K562 (cell line): ENCODE measurements at regions not wholly inside any gene's neighbourhood (a gene's known extent, or its start where the extent isn't known, plus 50 kb on each side); places are given as distances from the start of the nearest gene placed in this dataset.

Experiments
- ATAC-seq: fragments of 200-7000 bp; cut with Tn5 transposase; 3 replicates; pipeline ENCODE4 v1.9.1; 2020; ENCODE audit warnings: moderate library complexity
- BruUV-seq: library from RNA; stranded (reverse); fragments of 400-500 nt; replicated peaks from 2 replicates; lab custom pipeline; 2021; lab: Mats Ljungman, UMichigan
- CTCF ChIA-PET: fragments of 300-600 bp; formaldehyde crosslinking; extraction: SDS; loops from one replicate; lab custom pipeline; 2021; ENCODE audit warnings: low intra/inter-chr PET ratio; lab: Yijun Ruan, JAX
- POLR2A ChIA-PET: fragments of 300-600, 350-650 bp; sonication (Branson Sonifier 250); formaldehyde crosslinking; extraction: SDS; loops from one replicate; lab custom pipeline; 2021; ENCODE audit warnings: antibody characterized with exemption, inconsistent platforms; lab: Yijun Ruan, JAX
- DNase-seq, 4 experiments: peaks; one replicate each; pipeline versions ENCODE4 v3.0.0 to v3.0.0-alpha.2; 2011 to 2018; ENCODE audit warnings: low spot score in 3 of 4, mixed read lengths in 3 of 4; ENCODE audit errors: extremely low read depth in 1 of 4
- FAIRE-seq: peaks from 2 replicates; lab custom pipeline; 2011; peaks lifted over from hg19 to GRCh38; lab: Jason Lieb, UNC
- H2AFZ ChIP-seq: 2 replicates; pipeline ENCODE4 v1.6.0; 2011; ENCODE audit warnings: low read depth, low read length, control low read depth, inconsistent platforms
- H3K27ac ChIP-seq: fragments of 200-600 bp; 3 replicates; pipeline ENCODE4 v1.8.0; 2011; ENCODE audit warnings: low read depth, mild to moderate bottlenecking, control low read depth, inconsistent platforms, low read length, moderate library complexity, mixed read lengths; ENCODE audit errors: extremely low read depth
- H3K27me3 ChIP-seq, 2 experiments: fragments of 300-600 bp in 1 of 2; 2 replicates in 1 of 2; 3 replicates in 1 of 2; pipeline versions ENCODE4 v1.6.0 to v1.8.0; 2011; ENCODE audit warnings: inconsistent platforms in 2 of 2, low read length in 2 of 2, mild to moderate bottlenecking in 1 of 2, mixed read lengths in 1 of 2, moderate library complexity in 1 of 2; ENCODE audit not compliant: control insufficient read depth in 2 of 2, insufficient read depth in 2 of 2
- H3K36me3 ChIP-seq: fragments of 300-600 bp; 3 replicates; pipeline ENCODE4 v1.8.0; 2011; ENCODE audit warnings: mild to moderate bottlenecking, low read length, inconsistent platforms; ENCODE audit not compliant: control insufficient read depth, insufficient read depth
- H3K4me1 ChIP-seq, 2 experiments: fragments of 200-600 bp in 1 of 2; replicated peaks in 1 of 2; 2 replicates in 1 of 2; 3 replicates in 1 of 2; pipeline versions ENCODE4 v1.5.1 to v1.8.0; 2011; ENCODE audit warnings: inconsistent platforms in 2 of 2, low read length in 2 of 2, mild to moderate bottlenecking in 1 of 2, mixed read lengths in 1 of 2, moderate library complexity in 1 of 2; ENCODE audit not compliant: control insufficient read depth in 2 of 2, insufficient read depth in 2 of 2
- H3K4me2 ChIP-seq: 2 replicates; pipeline ENCODE4 v1.6.1; 2011; ENCODE audit warnings: low read length, control low read depth, inconsistent platforms, mixed read lengths; ENCODE audit not compliant: insufficient read depth
- H3K4me3 ChIP-seq: fragments of 200-600 bp; sonication (generic), shearing (Covaris generic); 2 replicates; pipeline ENCODE4 v1.5.1; 2016; ENCODE audit warnings: control low read depth, inconsistent platforms
- H3K79me2 ChIP-seq: fragments of 200-600 bp; 3 replicates; pipeline ENCODE4 v1.8.0; 2011; ENCODE audit warnings: low read length, inconsistent platforms; ENCODE audit not compliant: control insufficient read depth, insufficient read depth
- H3K9ac ChIP-seq, 2 experiments: 2 replicates each; pipeline versions ENCODE4 v1.6.0 to v1.6.1; 2011; ENCODE audit warnings: low read depth in 2 of 2, low read length in 2 of 2, control low read depth in 1 of 2, inconsistent platforms in 1 of 2, mild to moderate bottlenecking in 1 of 2, mixed read lengths in 1 of 2; ENCODE audit not compliant: insufficient read depth in 1 of 2
- H3K9me1 ChIP-seq: one replicate; pipeline ENCODE4 v1.6.0; 2011; ENCODE audit warnings: inconsistent platforms, mild to moderate bottlenecking, low read length, moderate library complexity; ENCODE audit not compliant: control insufficient read depth, insufficient read depth
- H3K9me3 ChIP-seq: replicated peaks from 2 replicates; pipeline ENCODE4 v1.5.1; 2011; ENCODE audit warnings: low read depth, low read length, inconsistent platforms; ENCODE audit not compliant: control insufficient read depth, insufficient read depth
- H4K20me1 ChIP-seq: replicated peaks from 2 replicates; pipeline ENCODE4 v1.6.1; 2011; ENCODE audit warnings: low read length, inconsistent platforms, mixed read lengths; ENCODE audit not compliant: control insufficient read depth, insufficient read depth
- CCAR2 ChIP-seq: fragments of 200-400 bp; formaldehyde crosslinking; IDR thresholded peaks from 2 replicates; pipeline ENCODE4 v1.6.1; 2017; ENCODE audit warnings: mild to moderate bottlenecking, low read depth, low read length
- GTF2A2 ChIP-seq: IDR thresholded peaks from 2 replicates; pipeline ENCODE4 v1.6.1; 2016; ENCODE audit warnings: mild to moderate bottlenecking, missing genetic modification characterization, missing compliant biosample characterization
- HOXB6 ChIP-seq: fragments of 250-450 bp; sonication (Bioruptor Pico); IDR thresholded peaks from 2 replicates; pipeline ENCODE4 v1.5.1; 2022; ENCODE audit warnings: mild to moderate bottlenecking, borderline replicate concordance
- MAFF ChIP-seq: IDR thresholded peaks from 2 replicates; pipeline ENCODE4 v1.6.1; 2012; ENCODE audit warnings: low read length, improper control_type of control experiment
- NFE2L1 ChIP-seq: fragments of 450-650 bp; IDR thresholded peaks from 2 replicates; pipeline ENCODE4 v1.6.1; 2016; ENCODE audit warnings: missing genetic modification characterization, low read depth, mild to moderate bottlenecking, missing compliant biosample characterization, moderate library complexity, borderline replicate concordance
- NR3C1 ChIP-seq: sonication (generic); formaldehyde crosslinking; IDR thresholded peaks from 2 replicates; pipeline ENCODE4 v1.8.1; 2022; ENCODE audit warnings: missing genetic modification reagents
- SP2 ChIP-seq: IDR thresholded peaks from 2 replicates; pipeline ENCODE4 v1.6.1; 2011; ENCODE audit warnings: mild to moderate bottlenecking, low read depth, low read length, moderate library complexity; ENCODE audit not compliant: poor library complexity, severe bottlenecking; ENCODE audit errors: extremely low read depth
- YBX1 ChIP-seq: fragments of 450-650 bp; IDR thresholded peaks from 2 replicates; pipeline ENCODE4 v1.7.1; 2016; ENCODE audit warnings: mild to moderate bottlenecking
- WGBS: fragments of 100-300 bp; shearing (Covaris generic); methylation state at CpG from one replicate; pipeline ENCODE4 v1.1.6; 2016; ENCODE audit warnings: low coverage, mixed read lengths; ENCODE audit not compliant: insufficient coverage; ENCODE audit errors: missing lambda C conversion rate; 5-methylcytosine and 5-hydroxymethylcytosine counted together
- in situ Hi-C: fragments of 300-500 bp; cut with MboI; formaldehyde crosslinking; loops from 4 replicates; pipeline ENCODE4 v1.15.0; 2018; ENCODE audit warnings: inconsistent platforms, mixed read lengths
- intact Hi-C: fragments of 100-400 bp; cut with micrococcal nuclease; formaldehyde crosslinking; loops from 2 replicates; pipeline ENCODE4 v1.14.2; 2022
- TF ChIP-seq, protein P1 (sequence below): fragments of 450-650 bp; IDR thresholded peaks from 2 replicates; pipeline ENCODE4 v1.6.1; 2016; ENCODE audit warnings: antibody characterized with exemption
- TF ChIP-seq, protein P2 (sequence below), 3 experiments: fragments of 200-800 bp in 1 of 3; sonication (Bioruptor generic) in 1 of 3; sonication (generic) in 1 of 3; formaldehyde crosslinking in 1 of 3; IDR thresholded peaks; 2 replicates each; pipeline versions ENCODE4 v1.6.1 to v1.8.0; 2016 to 2022; ENCODE audit warnings: mild to moderate bottlenecking in 2 of 3, missing compliant biosample characterization in 2 of 3, missing genetic modification characterization in 2 of 3, missing genetic modification reagents in 1 of 3
- TF ChIP-seq, protein P3 (sequence below): fragments of 450-650 bp; IDR thresholded peaks from 2 replicates; pipeline ENCODE4 v1.6.1; 2016; ENCODE audit warnings: borderline replicate concordance

DNA sequence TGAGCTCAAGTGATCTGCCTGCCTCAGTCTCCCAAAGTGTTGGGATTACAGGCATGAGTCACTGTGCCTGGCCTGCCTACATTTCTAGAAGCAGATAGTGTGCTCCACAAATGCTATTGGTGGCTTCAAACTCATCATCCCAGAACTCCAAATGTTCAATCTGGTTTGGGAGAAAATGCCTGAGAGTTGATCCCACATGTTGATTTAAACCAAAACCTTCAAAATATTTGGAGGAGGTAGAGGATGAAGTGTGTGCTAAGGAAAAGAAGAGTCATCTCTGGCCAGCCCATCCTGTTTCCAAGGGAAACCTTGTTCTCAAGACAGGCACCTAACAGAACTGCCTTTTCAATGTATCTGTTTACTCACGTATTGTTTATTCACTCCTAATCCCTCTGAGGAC is 55.4 kb upstream of the GRHL3 start:
- WGBS: 0% methylated on average over 1 of the region's 1 CpG
- DNase-seq (no peak), FAIRE-seq (no peak), ATAC-seq (no peak)
- Histone ChIP-seq H3K79me2 (no peaks in the 10 kb centered on the region), H3K4me3 (no peak overlapping the region), H3K9me1 (no peaks in the 10 kb centered on the region), H3K4me2 (no peak overlapping the region), H3K4me1 (no peaks in the 10 kb centered on the region; a peak in 1 of 5 replicates), H3K36me3 (no peaks in the 10 kb centered on the region), H3K9me3 (no peaks in the 10 kb centered on the region), H4K20me1 (no peaks in the 10 kb centered on the region), H2AFZ (no peak overlapping the region), H3K27ac (no peak overlapping the region), H3K27me3 (peaks cover 10 to 23% of the 10 kb centered on the region in 2 experiments; a peak in 4 of 5 replicates), H3K9ac (no peak overlapping the region)
- intact Hi-C loops: no loop called here
- no TSS peak for BruUV-seq
- in situ Hi-C loops: no loop called here
- TF ChIP-seq GTF2A2 (tag) (no peak), MAFF (no peak), CCAR2 (no peak), HOXB6 (CRISPR knock-in tag) (no peak), YBX1 (no peak), SP2 (no peak), NFE2L1 (tag) (no peak), NR3C1 (CRISPR knock-in tag) (no peak)
- TF ChIP-seq, protein P1, sequence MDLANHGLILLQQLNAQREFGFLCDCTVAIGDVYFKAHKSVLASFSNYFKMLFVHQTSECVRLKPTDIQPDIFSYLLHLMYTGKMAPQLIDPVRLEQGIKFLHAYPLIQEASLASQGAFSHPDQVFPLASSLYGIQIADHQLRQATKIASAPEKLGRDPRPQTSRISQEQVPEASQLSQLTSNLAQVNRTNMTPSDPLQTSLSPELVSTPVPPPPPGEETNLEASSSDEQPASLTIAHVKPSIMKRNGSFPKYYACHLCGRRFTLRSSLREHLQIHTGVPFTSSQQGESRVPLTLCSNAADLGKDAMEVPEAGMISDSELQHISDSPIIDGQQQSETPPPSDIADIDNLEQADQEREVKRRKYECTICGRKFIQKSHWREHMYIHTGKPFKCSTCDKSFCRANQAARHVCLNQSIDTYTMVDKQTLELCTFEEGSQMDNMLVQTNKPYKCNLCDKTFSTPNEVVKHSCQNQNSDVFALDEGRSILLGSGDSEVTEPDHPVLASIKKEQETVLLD: no peak
- TF ChIP-seq, protein P2, sequence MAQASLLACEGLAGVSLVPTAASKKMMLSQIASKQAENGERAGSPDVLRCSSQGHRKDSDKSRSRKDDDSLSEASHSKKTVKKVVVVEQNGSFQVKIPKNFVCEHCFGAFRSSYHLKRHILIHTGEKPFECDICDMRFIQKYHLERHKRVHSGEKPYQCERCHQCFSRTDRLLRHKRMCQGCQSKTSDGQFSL (CRISPR knock-in tag; IDR thresholded peaks at IDR 0.05): no peak
- TF ChIP-seq, protein P2 (tag; IDR thresholded peaks at IDR 0.05): no peak
- TF ChIP-seq, protein P3, sequence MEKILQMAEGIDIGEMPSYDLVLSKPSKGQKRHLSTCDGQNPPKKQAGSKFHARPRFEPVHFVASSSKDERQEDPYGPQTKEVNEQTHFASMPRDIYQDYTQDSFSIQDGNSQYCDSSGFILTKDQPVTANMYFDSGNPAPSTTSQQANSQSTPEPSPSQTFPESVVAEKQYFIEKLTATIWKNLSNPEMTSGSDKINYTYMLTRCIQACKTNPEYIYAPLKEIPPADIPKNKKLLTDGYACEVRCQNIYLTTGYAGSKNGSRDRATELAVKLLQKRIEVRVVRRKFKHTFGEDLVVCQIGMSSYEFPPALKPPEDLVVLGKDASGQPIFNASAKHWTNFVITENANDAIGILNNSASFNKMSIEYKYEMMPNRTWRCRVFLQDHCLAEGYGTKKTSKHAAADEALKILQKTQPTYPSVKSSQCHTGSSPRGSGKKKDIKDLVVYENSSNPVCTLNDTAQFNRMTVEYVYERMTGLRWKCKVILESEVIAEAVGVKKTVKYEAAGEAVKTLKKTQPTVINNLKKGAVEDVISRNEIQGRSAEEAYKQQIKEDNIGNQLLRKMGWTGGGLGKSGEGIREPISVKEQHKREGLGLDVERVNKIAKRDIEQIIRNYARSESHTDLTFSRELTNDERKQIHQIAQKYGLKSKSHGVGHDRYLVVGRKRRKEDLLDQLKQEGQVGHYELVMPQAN: no peak
- POLR2A ChIA-PET: no interaction called here
- CTCF ChIA-PET: no interaction called here
